Kidney epithelial cell (primary cell): ENCODE measurements at regions not wholly inside any gene's neighbourhood (a gene's known extent, or its start where the extent isn't known, plus 50 kb on each side); places are given as distances from the start of the nearest gene placed in this dataset.

Experiments
- DNase-seq: peaks from one replicate; pipeline ENCODE4 v3.0.0-alpha.2; 2010; ENCODE audit warnings: low read depth
- H3K27me3 ChIP-seq: 2 replicates; pipeline ENCODE4 v1.6.0; 2011; ENCODE audit warnings: low read length; ENCODE audit not compliant: control insufficient read depth, insufficient read depth
- H3K36me3 ChIP-seq: 2 replicates; pipeline ENCODE4 v1.5.1; 2011; ENCODE audit warnings: low read length; ENCODE audit not compliant: control insufficient read depth, insufficient read depth
- H3K4me3 ChIP-seq: 2 replicates; pipeline ENCODE4 v1.5.1; 2011; ENCODE audit warnings: low read depth, mild to moderate bottlenecking, control low read depth, low read length
- TF ChIP-seq, protein P1 (sequence below): IDR thresholded peaks from 2 replicates; pipeline ENCODE4 v1.5.1; 2011; ENCODE audit warnings: mild to moderate bottlenecking, moderate library complexity, low read length, control low read depth, inconsistent platforms; ENCODE audit not compliant: insufficient read depth, poor library complexity, severe bottlenecking

DNA sequence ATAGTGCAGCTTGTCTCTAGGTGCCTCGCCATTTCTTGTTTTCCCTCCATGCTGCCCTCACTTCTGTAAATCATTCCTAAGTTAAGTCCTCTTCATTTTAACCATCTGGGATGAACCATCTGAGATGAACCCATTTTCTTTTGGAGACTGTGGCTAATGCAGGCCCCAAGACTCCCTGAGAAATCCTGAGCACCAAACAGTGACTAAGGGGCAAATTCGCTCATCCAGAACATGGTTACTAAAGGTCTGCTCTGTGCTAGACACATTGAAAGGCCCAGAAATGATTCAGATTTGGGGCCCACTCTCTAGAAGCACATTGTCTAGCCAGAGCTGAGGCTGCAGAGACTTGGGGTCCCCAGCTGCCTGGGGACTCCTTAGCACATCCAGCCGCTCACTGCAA, 151.9 kb upstream of the CTTNBP2NL start:
- TF ChIP-seq, protein P1, sequence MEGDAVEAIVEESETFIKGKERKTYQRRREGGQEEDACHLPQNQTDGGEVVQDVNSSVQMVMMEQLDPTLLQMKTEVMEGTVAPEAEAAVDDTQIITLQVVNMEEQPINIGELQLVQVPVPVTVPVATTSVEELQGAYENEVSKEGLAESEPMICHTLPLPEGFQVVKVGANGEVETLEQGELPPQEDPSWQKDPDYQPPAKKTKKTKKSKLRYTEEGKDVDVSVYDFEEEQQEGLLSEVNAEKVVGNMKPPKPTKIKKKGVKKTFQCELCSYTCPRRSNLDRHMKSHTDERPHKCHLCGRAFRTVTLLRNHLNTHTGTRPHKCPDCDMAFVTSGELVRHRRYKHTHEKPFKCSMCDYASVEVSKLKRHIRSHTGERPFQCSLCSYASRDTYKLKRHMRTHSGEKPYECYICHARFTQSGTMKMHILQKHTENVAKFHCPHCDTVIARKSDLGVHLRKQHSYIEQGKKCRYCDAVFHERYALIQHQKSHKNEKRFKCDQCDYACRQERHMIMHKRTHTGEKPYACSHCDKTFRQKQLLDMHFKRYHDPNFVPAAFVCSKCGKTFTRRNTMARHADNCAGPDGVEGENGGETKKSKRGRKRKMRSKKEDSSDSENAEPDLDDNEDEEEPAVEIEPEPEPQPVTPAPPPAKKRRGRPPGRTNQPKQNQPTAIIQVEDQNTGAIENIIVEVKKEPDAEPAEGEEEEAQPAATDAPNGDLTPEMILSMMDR: no peak
- Histone ChIP-seq H3K27me3 (no peaks in the 10 kb centered on the region), H3K4me3 (no peak overlapping the region), H3K36me3 (no peaks in the 10 kb centered on the region)
- DNase-seq: no peak

DNA sequence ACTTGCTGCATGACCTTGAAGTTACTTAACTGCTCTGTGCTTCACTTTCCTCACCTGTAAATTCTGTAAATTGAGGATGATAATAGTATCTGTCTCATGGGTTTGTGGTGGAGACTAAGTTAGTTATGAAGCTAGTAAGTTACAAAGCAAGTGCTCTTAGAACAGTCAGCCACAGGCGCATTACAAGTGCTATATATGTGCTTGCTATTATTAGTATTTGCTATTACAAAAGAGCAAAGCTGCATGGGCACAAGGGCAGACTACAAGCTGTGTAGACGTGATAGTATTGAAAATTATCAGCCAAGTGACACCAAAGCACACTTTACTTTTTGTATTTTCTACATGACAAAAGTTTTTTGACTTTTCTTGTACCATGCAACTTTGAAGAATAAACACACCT, 150.9 kb upstream of the CTTNBP2NL start:
- Histone ChIP-seq H3K36me3 (no peaks in the 10 kb centered on the region), H3K4me3 (no peak overlapping the region), H3K27me3 (no peaks in the 10 kb centered on the region)
- no peak for DNase-seq
- TF ChIP-seq, protein P1: no peak

DNA sequence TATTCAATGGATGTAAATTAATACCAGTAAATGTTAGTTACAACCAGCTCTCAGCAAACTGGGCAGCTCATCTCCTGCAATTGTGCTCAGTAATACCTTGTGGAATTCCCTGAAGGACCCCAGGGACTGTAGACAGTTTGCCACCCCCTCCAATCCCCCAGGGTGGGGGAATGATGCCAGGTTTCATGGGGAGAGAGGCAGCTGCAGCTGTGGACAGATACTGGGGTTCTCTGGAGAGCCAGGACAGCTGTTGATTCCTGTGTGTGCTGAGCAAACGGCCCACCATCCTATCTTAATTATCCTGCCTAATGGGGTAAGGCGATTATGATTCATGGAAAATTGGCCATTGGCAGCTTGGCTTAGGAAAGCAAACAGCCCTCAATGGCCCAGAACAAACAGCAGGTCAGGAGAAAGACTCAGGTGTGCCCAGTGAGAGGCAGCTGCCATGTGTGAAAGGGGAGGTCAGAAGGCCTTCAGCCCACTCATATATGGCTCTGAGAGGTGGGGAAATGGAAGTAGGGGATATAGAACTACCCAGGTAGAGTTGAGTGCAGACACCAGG, 148.9 kb upstream of the CTTNBP2NL start:
- Histone ChIP-seq H3K36me3 (no peaks in the 10 kb centered on the region), H3K4me3 (no peak overlapping the region), H3K27me3 (no peaks in the 10 kb centered on the region)
- no peak for DNase-seq
- TF ChIP-seq, protein P1: no peak

DNA sequence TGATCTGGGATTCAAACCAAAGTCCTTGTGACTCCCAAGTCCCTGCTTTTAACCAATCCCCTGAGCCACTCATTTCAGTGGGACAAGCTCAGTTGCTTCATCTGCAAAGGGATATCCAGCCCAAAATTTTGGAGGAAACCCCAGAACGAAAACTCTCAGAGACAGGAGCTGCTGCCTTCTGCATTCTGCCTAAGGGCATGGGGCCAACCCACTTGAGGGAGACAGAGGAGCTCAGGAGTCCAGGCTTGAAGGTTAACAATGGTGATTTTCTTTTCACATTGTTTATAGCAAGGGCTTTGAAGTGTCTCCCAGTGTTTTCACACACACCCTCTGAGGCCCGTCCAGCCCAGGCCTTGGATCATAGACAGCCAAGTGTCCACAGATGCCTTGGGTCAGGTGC, 148.1 kb upstream of the CTTNBP2NL start:
- TF ChIP-seq, protein P1: no peak
- no peak overlapping the region for H3K4me3 ChIP-seq
- no peaks in the 10 kb centered on the region for H3K27me3 ChIP-seq
- no peaks in the 10 kb centered on the region for H3K36me3 ChIP-seq
- no peak for DNase-seq

DNA sequence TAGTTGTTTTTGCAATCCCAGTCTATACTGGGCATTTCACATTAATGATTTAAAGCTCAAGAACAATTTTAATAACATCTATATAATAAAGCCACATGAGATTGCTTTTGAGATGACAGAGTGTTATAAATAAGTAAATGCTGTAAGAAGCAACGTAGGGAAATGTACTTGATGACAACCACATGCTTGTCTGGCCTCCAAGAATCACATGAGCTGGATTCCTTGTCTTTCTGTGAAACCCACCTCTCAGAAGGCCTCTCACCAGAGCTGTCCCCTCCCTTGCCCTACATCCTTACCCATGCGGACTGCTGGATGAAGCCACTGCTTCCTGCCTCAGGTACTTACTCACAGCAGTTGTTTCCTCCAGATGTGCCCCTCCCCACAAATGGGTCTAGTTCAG, 145.1 kb upstream of the CTTNBP2NL start:
- Histone ChIP-seq H3K4me3 (no peak overlapping the region), H3K27me3 (no peaks in the 10 kb centered on the region), H3K36me3 (no peaks in the 10 kb centered on the region)
- TF ChIP-seq, protein P1: no peak
- DNase-seq: no peak

DNA sequence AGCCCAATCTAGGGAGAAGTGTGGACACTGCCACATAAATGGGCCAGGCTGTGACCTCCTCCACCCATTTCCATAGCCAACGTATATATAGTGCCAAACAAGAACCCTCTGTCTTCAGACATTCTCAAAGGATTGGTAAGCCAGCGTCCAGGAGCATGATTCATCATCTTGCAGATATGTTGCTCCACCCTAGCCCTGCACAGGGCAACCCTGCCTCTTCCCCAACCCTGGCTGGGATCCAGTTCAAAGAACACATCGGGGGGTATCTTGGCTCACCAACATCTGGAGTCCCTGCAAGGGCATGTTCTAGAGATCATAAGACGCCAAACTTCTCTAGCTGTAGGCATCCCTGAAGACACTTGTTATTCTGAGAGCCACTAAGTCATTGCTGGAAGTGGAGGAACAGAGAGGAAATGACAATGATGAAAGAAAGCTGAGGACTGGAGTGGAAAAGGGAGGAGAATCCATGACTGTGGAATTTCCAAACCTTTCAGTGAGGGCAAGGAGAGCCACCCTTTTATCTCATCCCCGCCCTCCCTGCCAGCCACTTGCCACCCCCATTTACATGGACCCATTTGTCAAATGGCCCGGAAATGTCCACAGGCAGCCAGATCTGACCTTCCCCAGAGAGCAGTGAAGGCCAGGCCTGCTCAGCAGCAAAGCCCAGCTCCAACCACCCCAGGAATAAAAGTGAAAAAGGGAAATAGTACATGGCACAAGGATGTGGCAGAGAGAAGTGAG, 144.1 kb upstream of the CTTNBP2NL start:
- TF ChIP-seq, protein P1: no peak
- DNase-seq: no peak
- Histone ChIP-seq H3K36me3 (no peaks in the 10 kb centered on the region), H3K27me3 (no peaks in the 10 kb centered on the region), H3K4me3 (no peak overlapping the region)
